ENCODE measurements at regions not wholly inside any gene's neighbourhood (a gene's known extent, or its start where the extent isn't known, plus 50 kb on each side); places are given as distances from the start of the nearest gene placed in this dataset.

GRCh38 chr5:98605426-98605825, 168.0 kb upstream of the RGMB start:
- no peak overlapping the region for H3K9ac ChIP-seq (ENCODE audit: insufficient read depth, low read length, poor library complexity, severe bottlenecking)
- H3K36me3 ChIP-seq (replicated peaks in 1 of 2; ENCODE audit: control insufficient read depth in 1 of 2, insufficient read depth in 2 of 2, low read length in 2 of 2): no peaks in the 10 kb centered on the region
- no peak overlapping the region for H3K27ac Mint-ChIP-seq
- peaks cover 6 to 8% of the 10 kb centered on the region in 2 donors for H3K9me3 ChIP-seq (replicated peaks in 1 of 2; ENCODE audit: control insufficient read depth in 1 of 2, insufficient read depth in 1 of 2, low read length in 2 of 2)
- H3K4me3 ChIP-seq (replicated peaks in 1 of 3; ENCODE audit: low read depth in 2 of 3, low read length in 3 of 3): no peak overlapping the region
- WGBS (ENCODE audit: insufficient coverage): no CpG with 5 or more reads among the region's 1 CpG
- H3K27me3 Mint-ChIP-seq (ENCODE audit: low read depth in 3 of 3): no peaks in the 10 kb centered on the region
- H3K79me2 ChIP-seq (ENCODE audit: insufficient read depth, low read length): no peaks in the 10 kb centered on the region
- no peak overlapping the region for H3K4me2 ChIP-seq (replicated peaks; ENCODE audit: extremely low read depth, low read length, poor library complexity, severe bottlenecking)
- intact Hi-C loops (cut with micrococcal nuclease): no loop called here
- H3K27ac ChIP-seq (ENCODE audit: low read depth in 1 of 2, low read length in 2 of 2): no peak overlapping the region
- H3K36me3 Mint-ChIP-seq: no peaks in the 10 kb centered on the region
- H3K4me1 Mint-ChIP-seq: no peaks in the 10 kb centered on the region
- no peak overlapping the region for H2AFZ ChIP-seq (ENCODE audit: insufficient read depth, low read depth, low read length, poor library complexity, severe bottlenecking)
- H3K27me3 ChIP-seq (ENCODE audit: control insufficient read depth in 2 of 2, insufficient read depth in 2 of 2, low read length in 2 of 2): no peaks in the 10 kb centered on the region
- no peaks in the 10 kb centered on the region for H3K4me1 ChIP-seq (ENCODE audit: control insufficient read depth in 1 of 2, insufficient read depth in 2 of 2, low read length in 2 of 2)
- no peak for TF ChIP-seq CTCF (IDR thresholded peaks at IDR 0.05)
- H4K20me1 ChIP-seq (ENCODE audit: insufficient read depth, low read length): no peaks in the 10 kb centered on the region
- H3K9me3 Mint-ChIP-seq: peaks cover 0 to 7% (median 0%) of the 10 kb centered on the region in 7 donors
- H3K4me3 Mint-ChIP-seq: no peak overlapping the region
- no peak for DNase-seq

- Mint-ChIP-seq H3K9me3 (no peaks in the 10 kb centered on the region), H3K27ac (no peak overlapping the region), H3K27me3 (ENCODE audit: low read depth in 3 of 3) (no peaks in the 10 kb centered on the region), H3K4me3 (no peak overlapping the region), H3K4me1 (no peaks in the 10 kb centered on the region), H3K36me3 (no peaks in the 10 kb centered on the region)
- Histone ChIP-seq H4K20me1 (ENCODE audit: insufficient read depth, low read length) (no peaks in the 10 kb centered on the region), H3K79me2 (ENCODE audit: insufficient read depth, low read length) (no peaks in the 10 kb centered on the region), H3K4me1 (ENCODE audit: control insufficient read depth in 1 of 2, insufficient read depth in 2 of 2, low read length in 2 of 2) (no peaks in the 10 kb centered on the region), H3K27ac (ENCODE audit: low read depth in 1 of 2, low read length in 2 of 2) (no peak overlapping the region), H2AFZ (ENCODE audit: insufficient read depth, low read depth, low read length, poor library complexity, severe bottlenecking) (no peak overlapping the region), H3K36me3 (replicated peaks in 1 of 2; ENCODE audit: control insufficient read depth in 1 of 2, insufficient read depth in 2 of 2, low read length in 2 of 2) (no peaks in the 10 kb centered on the region), H3K4me2 (replicated peaks; ENCODE audit: extremely low read depth, low read length, poor library complexity, severe bottlenecking) (no peak overlapping the region), H3K4me3 (replicated peaks in 1 of 3; ENCODE audit: low read depth in 2 of 3, low read length in 3 of 3) (no peak overlapping the region), H3K9ac (ENCODE audit: insufficient read depth, low read length, poor library complexity, severe bottlenecking) (no peak overlapping the region), H3K27me3 (ENCODE audit: control insufficient read depth in 2 of 2, insufficient read depth in 2 of 2, low read length in 2 of 2) (no peaks in the 10 kb centered on the region), H3K9me3 (replicated peaks in 1 of 2; ENCODE audit: control insufficient read depth in 1 of 2, insufficient read depth in 1 of 2, low read length in 2 of 2) (peaks cover 0 to 1% of the 10 kb centered on the region in 2 donors)
- intact Hi-C loops (cut with micrococcal nuclease): no loop called here
- no peak for DNase-seq
- TF ChIP-seq CTCF (IDR thresholded peaks at IDR 0.05): no peak
- WGBS (ENCODE audit: insufficient coverage): 88% methylated on average over 1 of the region's 2 CpGs
Observed at GRCh38 chr5:98606961-98607360, 166.5 kb upstream of the RGMB start.
